GM18511 (cell line): ENCODE measurements at regions not wholly inside any gene's neighbourhood (a gene's known extent, or its start where the extent isn't known, plus 50 kb on each side); places are given as distances from the start of the nearest gene placed in this dataset.

Source experiments
- ATAC-seq: cut with Tn5 transposase; IDR thresholded peaks from one replicate; pipeline ENCODE4 v1.9.1; 2021; ENCODE audit warnings: mild to moderate bottlenecking, moderate library complexity; ENCODE audit not compliant: unreplicated experiment

DNA sequence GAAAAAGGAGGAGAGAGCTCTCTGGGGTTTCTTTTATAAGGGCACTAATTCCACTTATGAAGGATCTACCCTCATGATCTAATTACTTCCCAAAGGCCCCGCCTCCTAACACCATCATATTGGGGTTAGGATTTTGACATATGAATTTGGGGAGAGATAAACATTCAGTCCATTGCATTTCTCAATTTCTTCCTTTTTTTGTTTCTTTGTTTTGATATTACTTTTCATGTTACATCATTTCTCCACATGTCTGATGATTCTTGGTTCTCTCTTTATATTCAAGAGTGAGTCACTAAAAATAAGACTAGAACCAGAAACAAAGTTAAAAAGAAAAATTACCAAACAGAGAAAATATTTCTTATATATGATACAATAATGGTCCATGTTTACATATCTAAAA is 63.2 kb upstream of the DUSP10 start:
- ATAC-seq, result no peak

DNA sequence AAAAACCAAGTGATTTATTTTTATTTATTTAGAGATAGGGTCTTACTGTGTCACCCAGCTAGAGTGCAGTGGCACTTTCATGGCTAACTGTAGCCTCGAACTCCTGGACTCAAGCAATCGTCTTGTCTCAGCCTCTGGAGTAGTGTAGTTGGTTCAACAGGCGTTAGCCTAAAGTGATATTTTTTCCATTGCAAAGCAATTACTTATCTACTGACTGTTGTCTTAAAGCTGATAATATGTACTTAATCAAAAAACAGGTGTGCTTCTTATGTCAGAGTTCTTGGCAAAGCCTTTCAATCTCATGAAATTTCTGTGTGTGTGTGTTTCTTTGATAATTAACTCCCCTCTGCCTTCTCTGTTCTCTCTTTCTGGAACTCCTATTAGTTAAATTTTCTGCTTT is 62.4 kb upstream of the DUSP10 start:
- ATAC-seq, result no peak

DNA sequence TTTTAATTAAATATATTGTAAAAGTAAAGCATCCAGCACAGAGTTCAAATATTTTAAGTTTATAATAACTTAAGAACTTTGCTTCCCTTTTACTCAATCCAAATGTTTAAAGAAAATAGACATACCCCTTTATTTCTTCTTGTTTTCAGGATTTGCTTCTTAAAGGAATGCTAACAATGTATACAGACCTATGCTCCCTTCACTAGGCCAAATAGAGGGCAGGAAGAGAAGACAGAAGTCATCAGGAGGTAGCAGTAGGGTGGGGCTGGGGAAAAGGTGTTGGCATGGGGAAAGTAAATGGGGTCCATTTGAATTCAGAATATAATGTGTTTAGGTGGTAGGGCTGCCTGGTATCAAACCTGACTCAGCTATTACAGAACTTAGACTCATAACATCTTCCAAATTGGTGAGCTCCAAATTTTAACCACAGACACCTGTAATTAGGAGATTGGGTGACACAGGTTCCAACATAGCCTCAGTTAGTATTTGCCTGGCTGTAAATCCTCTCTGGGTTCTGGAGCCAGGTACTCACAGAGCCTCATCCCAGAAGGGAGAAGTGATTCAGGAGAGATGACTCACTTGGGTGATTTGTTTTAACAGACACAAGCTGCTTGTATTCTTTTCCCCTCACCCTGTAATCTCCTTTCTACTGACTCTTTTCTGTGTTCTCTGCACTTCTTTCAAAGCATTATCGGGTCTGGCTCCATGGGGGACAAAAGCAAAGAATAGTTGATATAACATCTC is 60.1 kb upstream of the DUSP10 start:
- ATAC-seq, result no peak

DNA sequence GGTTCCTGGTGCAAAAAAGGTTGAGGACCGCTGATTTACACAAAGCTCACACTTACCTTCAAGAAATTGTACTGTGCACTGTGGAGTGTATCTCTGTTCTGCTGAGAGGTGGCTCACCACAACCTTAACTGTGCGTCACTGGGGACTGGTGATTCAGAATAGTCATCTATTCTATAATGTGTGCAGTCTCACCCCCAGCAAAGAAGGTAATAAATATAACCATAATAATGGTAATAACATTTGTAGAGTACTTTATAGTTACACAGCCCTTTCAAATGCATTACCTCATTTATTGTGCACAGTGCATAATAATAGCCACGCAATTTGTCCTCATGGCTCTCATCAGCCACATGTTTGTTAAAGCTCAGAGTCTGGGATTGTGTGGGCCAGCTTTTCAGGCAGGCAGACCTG is 59.4 kb upstream of the DUSP10 start:
- peak; percentile 40 for ATAC-seq

DNA sequence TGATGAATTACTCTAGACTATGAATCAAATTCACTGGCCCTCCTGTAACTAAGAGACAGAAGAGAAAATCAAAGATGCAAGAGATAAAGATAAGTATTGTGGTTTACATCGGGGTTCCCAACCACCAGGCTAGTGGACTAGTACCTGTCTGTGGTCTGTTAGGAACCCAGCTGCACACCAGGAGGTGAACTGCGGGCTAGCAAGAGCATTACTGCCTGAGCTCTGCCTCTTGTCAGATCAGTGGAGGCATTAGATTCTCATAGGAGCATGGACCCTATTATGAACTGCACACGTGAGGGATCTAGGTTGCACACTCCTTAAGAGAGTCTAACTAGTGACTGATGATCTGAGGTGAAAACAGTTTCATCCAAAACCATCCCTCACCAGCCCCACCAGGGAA is 58.9 kb upstream of the DUSP10 start:
- ATAC-seq, result peak; percentile 69

DNA sequence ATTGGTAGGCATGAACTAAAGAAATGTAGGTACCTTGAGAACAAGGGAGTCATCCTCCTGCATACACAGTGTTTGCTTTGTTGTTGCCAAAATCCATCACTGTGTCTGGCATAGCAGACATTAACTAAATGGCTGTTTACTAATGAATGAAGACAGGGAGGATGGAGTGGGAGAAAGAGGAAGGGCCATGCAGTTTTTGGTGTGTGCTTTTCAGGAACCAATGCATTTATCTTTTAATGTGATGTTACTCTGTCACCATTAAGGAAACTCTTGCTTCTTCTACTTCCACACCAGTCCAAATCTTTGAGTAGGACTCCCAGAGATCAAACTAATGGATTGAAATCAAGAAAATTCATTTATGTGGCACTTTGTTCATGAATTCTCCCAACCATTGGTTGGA is 55.6 kb upstream of the DUSP10 start:
- ATAC-seq, result no peak

DNA sequence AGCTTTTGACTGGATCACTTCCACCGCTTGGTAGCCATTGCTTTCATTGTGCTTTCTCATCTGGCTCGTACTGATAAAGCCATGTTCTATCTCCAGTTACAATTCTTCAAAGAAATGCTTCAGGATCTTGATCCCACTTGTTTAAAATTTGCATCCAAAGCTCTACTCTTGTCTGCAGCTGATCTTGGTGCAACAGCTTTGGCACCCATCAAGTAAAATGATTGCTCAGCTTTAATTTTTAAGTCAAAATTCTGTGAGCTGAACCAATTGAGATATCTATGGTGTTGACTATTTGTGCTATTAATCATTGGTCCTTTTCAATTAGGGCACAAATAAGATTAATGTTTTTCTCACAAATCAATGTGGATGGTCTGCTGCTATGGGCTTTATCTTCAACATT is 54.8 kb upstream of the DUSP10 start:
- no peak for ATAC-seq

DNA sequence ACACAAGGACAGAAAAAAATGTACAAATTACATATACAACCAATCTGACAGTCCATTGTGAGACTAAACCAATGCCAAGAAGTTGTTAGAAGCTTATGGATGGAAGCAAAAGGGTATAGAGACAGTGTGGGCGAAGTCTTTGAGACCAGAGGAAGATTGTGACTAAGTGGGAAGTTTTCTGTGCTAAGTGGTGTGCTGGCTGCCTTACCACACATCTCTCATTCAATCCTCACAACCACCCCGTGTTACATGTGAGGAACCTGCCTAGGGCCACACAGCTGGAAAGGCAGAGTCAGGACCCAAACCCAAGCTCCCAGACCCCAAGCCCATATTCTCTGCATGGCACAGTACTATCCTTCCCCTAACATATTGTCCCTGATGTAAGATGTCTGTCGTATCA is 53.5 kb upstream of the DUSP10 start:
- ATAC-seq, result no peak

DNA sequence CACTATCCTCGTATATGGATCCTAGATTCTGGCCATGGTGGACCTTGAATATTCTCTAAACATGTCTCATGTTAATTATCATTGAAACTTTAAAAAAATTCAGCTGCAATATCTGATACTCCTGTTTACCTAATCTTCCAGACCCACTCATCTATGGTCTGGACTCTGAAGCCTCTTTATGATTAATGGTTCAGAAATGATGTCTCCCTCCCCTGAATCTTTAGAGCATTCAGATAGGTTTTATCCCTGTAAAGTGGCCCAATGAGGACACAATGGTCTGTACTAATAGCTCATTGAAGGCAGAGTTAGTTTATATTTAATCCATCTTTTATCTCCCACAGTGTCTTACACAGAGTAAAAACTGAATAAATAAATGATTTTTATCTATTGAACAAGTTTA is 53.0 kb upstream of the DUSP10 start:
- ATAC-seq, result no peak

DNA sequence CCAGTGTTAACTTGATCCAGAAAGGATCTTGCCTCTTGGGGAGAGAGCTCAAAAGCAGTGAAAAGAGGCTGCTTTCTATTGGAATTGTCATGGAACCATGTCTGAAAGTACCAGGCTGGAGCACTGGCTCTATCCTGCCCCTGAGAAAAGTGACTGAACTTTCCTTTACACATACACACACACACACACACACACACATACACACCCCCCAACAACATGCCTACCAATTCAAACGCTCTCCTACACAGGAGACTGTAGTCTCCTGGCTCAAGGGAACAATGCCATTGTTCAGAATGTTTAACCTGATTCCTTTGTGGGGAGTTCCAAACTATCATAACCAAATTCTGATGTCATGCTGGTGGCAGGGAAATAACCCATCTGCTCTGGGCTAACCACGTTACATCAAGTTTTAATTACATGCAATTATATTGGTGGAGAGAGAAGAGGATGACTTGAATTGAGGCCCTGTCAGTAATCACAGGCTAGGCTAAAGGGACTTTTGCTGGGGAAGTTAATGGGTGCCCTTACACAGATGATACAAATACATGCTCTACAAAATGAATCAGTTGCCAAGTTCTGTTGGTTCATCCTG is 52.3 kb upstream of the DUSP10 start:
- peak; percentile 66 for ATAC-seq

DNA sequence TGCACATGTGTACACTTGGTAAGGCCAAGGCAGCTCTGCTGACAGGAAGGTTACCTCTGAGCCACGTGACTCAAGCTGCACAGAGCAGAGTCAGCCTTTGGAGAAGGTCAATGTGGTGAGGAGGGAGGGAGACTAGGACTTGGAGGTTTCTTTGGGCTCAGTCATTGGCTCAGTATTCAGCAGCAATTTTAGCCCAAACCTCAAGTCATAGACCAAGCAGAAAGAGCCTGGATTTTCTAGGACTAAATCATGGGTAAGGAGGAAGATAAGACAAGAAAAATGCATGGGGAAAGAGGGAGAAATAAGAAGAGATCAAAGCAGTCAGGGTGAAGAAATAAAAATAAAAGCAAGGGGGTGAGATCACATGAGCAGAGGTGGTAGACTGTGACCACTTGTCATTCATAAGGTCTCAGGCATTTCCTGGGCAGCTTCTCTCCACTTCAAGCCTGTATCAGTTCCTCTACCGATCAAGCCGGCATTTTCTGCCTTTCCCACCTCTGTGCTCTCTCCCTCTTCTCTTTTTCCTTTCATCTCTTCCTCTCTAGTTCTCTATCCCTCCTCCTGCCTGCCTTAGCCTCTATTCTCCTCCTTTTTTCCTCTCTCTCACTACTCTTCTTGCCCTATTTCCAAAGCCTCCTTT is 51.7 kb upstream of the DUSP10 start:
- peak; percentile 91 for ATAC-seq

DNA sequence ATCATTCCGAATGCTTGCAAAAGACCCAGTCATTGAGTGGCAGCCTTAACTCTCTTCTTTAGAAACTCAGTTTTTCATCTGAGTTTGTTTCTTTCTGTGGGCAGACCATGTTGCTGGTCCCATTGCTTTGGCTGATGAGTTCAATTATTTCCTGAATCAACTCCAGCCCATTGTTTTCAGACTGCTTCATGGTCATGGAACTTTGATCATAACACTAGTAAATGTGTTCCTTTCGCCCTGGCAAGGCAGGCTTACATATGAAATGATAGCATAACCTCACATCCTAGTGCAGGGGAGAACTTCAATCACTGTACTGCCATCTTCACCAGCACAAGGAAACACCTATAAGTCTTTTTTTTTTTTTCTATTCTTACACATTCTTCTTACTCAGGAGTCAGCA is 50.0 kb upstream of the DUSP10 start:
- ATAC-seq, result no peak
